Hepatocyte (in vitro differentiated cells): ENCODE measurements at regions not wholly inside any gene's neighbourhood (a gene's known extent, or its start where the extent isn't known, plus 50 kb on each side); places are given as distances from the start of the nearest gene placed in this dataset.

ENCODE experiments used
- DNase-seq: peaks from one replicate; pipeline ENCODE4 v3.0.0-alpha.2; 2016; ENCODE audit warnings: low spot score
- H2AFZ ChIP-seq: fragments of 200-600 bp; sonication (generic); 2 replicates; pipeline ENCODE4 v1.6.0; 2016; ENCODE audit warnings: antibody characterized with exemption, mild to moderate bottlenecking
- H3K27ac ChIP-seq: fragments of 200-600 bp; sonication (generic); 2 replicates; pipeline ENCODE4 v1.5.1; 2016; ENCODE audit warnings: mild to moderate bottlenecking
- H3K27me3 ChIP-seq: fragments of 200-600 bp; sonication (generic); 2 replicates; pipeline ENCODE4 v1.6.1; 2016
- H3K36me3 ChIP-seq: fragments of 200-600 bp; sonication (generic); replicated peaks from 2 replicates; pipeline ENCODE4 v1.5.1; 2016; ENCODE audit warnings: low read depth; ENCODE audit not compliant: insufficient read depth
- H3K4me1 ChIP-seq: fragments of 200-600 bp; sonication (generic); 2 replicates; pipeline ENCODE4 v1.5.1; 2016; ENCODE audit warnings: mild to moderate bottlenecking, moderate library complexity; ENCODE audit not compliant: insufficient read depth
- H3K4me2 ChIP-seq: fragments of 200-600 bp; sonication (generic); 2 replicates; pipeline ENCODE4 v1.6.0; 2016
- H3K4me3 ChIP-seq: fragments of 200-600 bp; sonication (generic); 2 replicates; pipeline ENCODE4 v1.5.1; 2016; ENCODE audit warnings: mild to moderate bottlenecking
- H3K79me2 ChIP-seq: fragments of 200-600 bp; sonication (generic); 2 replicates; pipeline ENCODE4 v1.6.0; 2017; ENCODE audit warnings: mild to moderate bottlenecking
- H3K9me2 ChIP-seq: fragments of 200-600 bp; sonication (generic); replicated peaks from 2 replicates; pipeline ENCODE4 v1.6.0; 2017; ENCODE audit warnings: mild to moderate bottlenecking; ENCODE audit not compliant: insufficient read depth
- H3K9me3 ChIP-seq: fragments of 200-600 bp; sonication (generic); 2 replicates; pipeline ENCODE4 v1.5.1; 2016; ENCODE audit warnings: low read depth, mild to moderate bottlenecking
- H4K20me1 ChIP-seq: fragments of 200-600 bp; sonication (generic); 2 replicates; pipeline ENCODE4 v1.6.0; 2016; ENCODE audit warnings: mild to moderate bottlenecking; ENCODE audit not compliant: insufficient read depth, poor library complexity, severe bottlenecking
- EZH2 ChIP-seq: fragments of 200-600 bp; sonication (generic); IDR thresholded peaks from 2 replicates; pipeline ENCODE4 v1.6.1; 2016; ENCODE audit warnings: antibody characterized with exemption, mild to moderate bottlenecking, borderline replicate concordance
- EZH2phosphoT487 ChIP-seq: fragments of 200-600 bp; sonication (generic); IDR thresholded peaks from one replicate; pipeline ENCODE4 v1.6.1; 2018; ENCODE audit warnings: antibody characterized with exemption, mild to moderate bottlenecking, low read depth, moderate library complexity; ENCODE audit not compliant: unreplicated experiment, severe bottlenecking
- WGBS: methylation state at CpG from one replicate; pipeline ENCODE4 v1.1.6; 2016; ENCODE audit warnings: low lambda C conversion rate; ENCODE audit errors: missing lambda C conversion rate; 5-methylcytosine and 5-hydroxymethylcytosine counted together
- TF ChIP-seq, protein P1 (sequence below): fragments of 200-600 bp; sonication (generic); IDR thresholded peaks from 2 replicates; pipeline ENCODE4 v1.5.1; 2016; ENCODE audit warnings: antibody characterized with exemption, mild to moderate bottlenecking; ENCODE audit not compliant: poor library complexity

DNA sequence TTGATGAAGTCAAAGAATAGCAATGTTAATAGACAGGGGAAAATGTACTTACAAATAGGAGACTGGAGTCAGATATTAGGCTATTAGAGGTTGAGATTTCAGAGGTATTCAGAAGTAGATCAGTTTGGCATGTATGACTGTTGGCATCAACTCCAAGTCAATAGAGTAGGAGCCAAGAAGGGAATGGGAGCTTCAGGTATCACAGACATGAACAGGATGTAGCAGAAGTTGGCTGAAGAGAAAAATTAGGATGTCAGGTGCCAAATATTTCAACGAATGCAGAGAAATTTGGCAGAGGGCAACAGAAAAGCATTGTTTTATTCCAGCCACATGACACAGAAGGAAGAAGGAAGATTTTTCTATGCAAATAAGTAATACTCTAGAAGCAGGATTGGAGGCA is 69.7 kb downstream of the GLYATL1 start:
- TF ChIP-seq EZH2phosphoT487 = no peak
- TF ChIP-seq, protein P1, sequence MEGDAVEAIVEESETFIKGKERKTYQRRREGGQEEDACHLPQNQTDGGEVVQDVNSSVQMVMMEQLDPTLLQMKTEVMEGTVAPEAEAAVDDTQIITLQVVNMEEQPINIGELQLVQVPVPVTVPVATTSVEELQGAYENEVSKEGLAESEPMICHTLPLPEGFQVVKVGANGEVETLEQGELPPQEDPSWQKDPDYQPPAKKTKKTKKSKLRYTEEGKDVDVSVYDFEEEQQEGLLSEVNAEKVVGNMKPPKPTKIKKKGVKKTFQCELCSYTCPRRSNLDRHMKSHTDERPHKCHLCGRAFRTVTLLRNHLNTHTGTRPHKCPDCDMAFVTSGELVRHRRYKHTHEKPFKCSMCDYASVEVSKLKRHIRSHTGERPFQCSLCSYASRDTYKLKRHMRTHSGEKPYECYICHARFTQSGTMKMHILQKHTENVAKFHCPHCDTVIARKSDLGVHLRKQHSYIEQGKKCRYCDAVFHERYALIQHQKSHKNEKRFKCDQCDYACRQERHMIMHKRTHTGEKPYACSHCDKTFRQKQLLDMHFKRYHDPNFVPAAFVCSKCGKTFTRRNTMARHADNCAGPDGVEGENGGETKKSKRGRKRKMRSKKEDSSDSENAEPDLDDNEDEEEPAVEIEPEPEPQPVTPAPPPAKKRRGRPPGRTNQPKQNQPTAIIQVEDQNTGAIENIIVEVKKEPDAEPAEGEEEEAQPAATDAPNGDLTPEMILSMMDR = no peak
- TF ChIP-seq EZH2 = no peak
- DNase-seq = no peak
- 87% methylated on average over 1 of the region's 1 CpG for WGBS
- no peaks in the 10 kb centered on the region for H3K9me3 ChIP-seq
- no peak overlapping the region for H3K4me3 ChIP-seq
- no peak overlapping the region for H3K4me2 ChIP-seq
- H3K4me1 ChIP-seq = peaks cover 4% of the 10 kb centered on the region
- no peaks in the 10 kb centered on the region for H4K20me1 ChIP-seq
- no peaks in the 10 kb centered on the region for H3K36me3 ChIP-seq
- no peaks in the 10 kb centered on the region for H3K79me2 ChIP-seq
- H3K9me2 ChIP-seq = no peaks in the 10 kb centered on the region
- no peaks in the 10 kb centered on the region for H3K27me3 ChIP-seq
- no peak overlapping the region for H2AFZ ChIP-seq
- H3K27ac ChIP-seq = no peak overlapping the region

DNA sequence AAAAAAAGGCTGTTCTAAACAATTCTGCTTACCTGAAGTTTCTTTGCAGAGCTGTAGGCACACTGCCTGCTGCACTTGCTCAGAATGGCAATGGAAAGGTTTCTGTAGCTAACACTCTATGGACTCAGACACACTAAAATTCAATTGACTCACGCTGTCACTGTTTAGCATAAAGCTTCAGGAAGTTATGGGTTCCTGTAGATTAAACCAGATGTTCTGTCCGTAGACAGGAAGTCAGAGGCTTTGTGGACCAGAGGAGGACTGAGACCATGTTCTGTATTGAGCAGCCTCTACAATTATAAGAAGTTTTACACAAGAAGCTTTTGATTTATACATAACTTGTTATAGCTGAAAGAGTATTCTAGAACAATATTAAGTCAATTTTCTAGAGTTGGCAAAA is 70.4 kb downstream of the GLYATL1 start:
- no peak for DNase-seq

DNA sequence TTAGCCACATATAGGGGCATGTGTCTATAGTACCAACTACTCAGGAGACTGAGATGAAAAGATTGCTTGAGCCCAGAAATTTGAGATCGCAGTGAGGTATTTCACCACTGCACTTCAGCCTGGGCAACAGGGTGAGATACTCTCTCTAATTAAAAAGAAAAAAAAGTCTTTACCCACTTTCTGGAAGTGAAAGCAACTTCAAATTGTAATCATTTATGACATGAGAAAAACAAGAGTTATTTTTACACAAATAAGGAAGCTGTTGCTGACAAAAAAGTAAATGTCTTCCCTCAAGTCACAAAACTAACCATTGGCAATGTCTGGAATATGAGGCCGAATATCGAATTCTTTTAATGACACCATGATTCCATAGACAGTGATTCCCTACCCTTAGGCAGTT is 71.4 kb downstream of the GLYATL1 start:
- H3K79me2 ChIP-seq = no peaks in the 10 kb centered on the region
- H3K27ac ChIP-seq = no peak overlapping the region
- H3K36me3 ChIP-seq = no peaks in the 10 kb centered on the region
- no peak for DNase-seq
- no peak for TF ChIP-seq EZH2phosphoT487
- TF ChIP-seq, protein P1 = no peak
- 93% methylated on average over 3 of the region's 3 CpGs for WGBS
- H3K9me2 ChIP-seq = no peaks in the 10 kb centered on the region
- H2AFZ ChIP-seq = no peak overlapping the region
- H3K9me3 ChIP-seq = no peaks in the 10 kb centered on the region
- H3K4me2 ChIP-seq = no peak overlapping the region
- no peak overlapping the region for H3K4me3 ChIP-seq
- H4K20me1 ChIP-seq = no peaks in the 10 kb centered on the region
- H3K4me1 ChIP-seq = peaks cover 4% of the 10 kb centered on the region
- H3K27me3 ChIP-seq = no peaks in the 10 kb centered on the region

More for the DNA sequence above, 70.4 kb downstream of the GLYATL1 start:
- WGBS = 59% methylated on average over 2 of the region's 2 CpGs
- Histone ChIP-seq H3K9me2 (no peaks in the 10 kb centered on the region), H3K9me3 (no peaks in the 10 kb centered on the region), H3K27me3 (no peaks in the 10 kb centered on the region), H2AFZ (no peak overlapping the region), H3K4me3 (no peak overlapping the region), H3K79me2 (no peaks in the 10 kb centered on the region), H3K36me3 (no peaks in the 10 kb centered on the region), H3K4me2 (no peak overlapping the region), H4K20me1 (no peaks in the 10 kb centered on the region), H3K27ac (no peak overlapping the region), H3K4me1 (peaks cover 4% of the 10 kb centered on the region)
- TF ChIP-seq EZH2 (no peak), EZH2phosphoT487 (no peak)
- TF ChIP-seq, protein P1 = no peak
